ENCODE measurements at regions not wholly inside any gene's neighbourhood (a gene's known extent, or its start where the extent isn't known, plus 50 kb on each side); places are given as distances from the start of the nearest gene placed in this dataset.

DNA sequence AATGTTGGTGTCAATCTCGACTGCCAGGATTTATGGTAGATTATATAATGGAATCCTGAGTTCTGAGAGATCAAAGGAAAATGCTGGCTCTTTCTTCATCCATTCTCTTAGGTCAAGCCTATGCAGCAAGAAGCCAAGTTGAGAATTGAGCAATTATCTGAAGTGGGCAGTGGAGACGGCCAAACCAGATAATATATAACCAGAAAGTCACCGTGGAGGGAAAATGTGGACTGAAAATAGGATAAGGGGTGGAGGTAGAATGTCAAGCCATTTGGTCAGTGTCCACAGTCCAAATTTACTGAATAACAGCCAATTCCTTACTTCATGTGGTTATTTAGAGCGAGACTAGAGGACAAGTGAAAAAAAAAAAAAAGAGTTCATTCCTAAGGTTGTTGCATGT is 107.8 kb upstream of the ESR1 start:
- no peak for DNase-seq (ENCODE audit: extremely low read depth in 1 of 2, low read depth in 1 of 2)

DNA sequence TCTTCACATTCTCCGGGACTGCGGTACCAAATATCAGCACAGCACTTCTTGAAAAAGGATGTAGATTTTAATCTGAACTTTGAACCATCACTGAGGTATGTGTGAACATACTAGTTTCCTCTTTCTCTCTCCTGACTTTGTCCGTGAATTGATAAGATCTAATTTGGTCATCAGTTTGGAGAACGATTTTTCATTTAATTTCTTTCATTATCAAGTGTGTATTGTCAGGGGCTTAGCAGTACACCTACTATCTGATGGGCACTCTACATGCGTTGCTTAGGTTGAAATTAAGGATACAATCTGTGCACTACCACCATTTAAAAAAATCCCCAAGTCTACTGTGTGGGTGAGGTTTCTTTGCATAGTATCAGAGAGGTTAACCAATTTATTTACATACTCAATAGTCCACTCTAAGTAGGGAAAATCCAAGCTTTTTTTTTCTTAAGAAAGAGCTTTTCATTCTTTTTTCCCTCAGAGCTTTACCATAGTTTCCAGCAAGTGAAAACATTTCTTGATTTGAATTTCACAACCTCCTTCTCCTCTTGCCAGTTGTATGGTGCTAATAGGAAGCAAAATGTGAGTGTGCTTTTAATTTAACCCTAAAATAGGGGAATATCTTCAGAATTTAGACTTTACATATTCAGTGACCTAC is 105.4 kb upstream of the ESR1 start:
- no peak for DNase-seq (ENCODE audit: extremely low read depth in 1 of 2, low read depth in 1 of 2)

DNA sequence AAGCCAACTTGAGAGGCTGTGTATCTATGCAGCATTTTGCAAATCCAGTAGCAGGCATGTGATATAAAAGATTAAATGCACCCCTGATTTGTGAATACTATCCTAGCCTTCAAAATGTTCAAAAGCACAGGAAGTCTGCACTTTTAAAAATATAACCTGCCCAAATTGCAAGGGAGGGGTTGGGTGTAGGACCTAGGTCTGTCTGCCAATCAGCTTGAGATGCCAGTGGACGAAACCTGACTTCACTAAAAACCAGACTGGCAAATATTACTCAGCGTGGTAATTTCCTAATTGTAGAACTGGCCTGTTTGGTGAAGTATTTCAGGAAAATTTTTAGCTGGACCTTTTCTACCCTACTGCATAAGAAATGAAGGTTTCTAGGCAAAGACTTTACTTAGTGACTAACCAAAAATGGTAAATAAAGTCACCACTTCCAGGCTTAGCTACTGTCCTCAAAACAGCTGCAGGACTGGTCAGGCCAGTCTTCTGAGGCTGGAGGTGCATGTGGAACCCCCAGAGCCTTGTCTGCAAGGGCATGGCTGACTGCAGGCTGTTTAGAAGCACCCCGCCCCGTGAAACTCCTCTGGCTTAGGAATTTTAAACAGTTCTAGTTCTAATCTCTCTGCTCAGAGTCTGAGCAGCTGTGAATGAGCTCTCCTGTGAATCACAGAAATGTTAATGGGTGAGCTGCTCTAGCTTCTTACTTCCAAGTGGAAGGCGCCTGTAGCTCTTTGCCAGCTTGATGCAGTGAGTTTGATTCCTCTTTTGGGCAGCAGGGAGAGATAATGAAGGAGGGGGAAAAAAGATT is 104.4 kb upstream of the ESR1 start:
- DNase-seq (ENCODE audit: extremely low read depth in 1 of 2, low read depth in 1 of 2): no peak

- no peak for DNase-seq (ENCODE audit: extremely low read depth in 1 of 2, low read depth in 1 of 2)
Measured at GRCh38 chr6:151704383-151704782, 103.1 kb upstream of the ESR1 start.

DNA sequence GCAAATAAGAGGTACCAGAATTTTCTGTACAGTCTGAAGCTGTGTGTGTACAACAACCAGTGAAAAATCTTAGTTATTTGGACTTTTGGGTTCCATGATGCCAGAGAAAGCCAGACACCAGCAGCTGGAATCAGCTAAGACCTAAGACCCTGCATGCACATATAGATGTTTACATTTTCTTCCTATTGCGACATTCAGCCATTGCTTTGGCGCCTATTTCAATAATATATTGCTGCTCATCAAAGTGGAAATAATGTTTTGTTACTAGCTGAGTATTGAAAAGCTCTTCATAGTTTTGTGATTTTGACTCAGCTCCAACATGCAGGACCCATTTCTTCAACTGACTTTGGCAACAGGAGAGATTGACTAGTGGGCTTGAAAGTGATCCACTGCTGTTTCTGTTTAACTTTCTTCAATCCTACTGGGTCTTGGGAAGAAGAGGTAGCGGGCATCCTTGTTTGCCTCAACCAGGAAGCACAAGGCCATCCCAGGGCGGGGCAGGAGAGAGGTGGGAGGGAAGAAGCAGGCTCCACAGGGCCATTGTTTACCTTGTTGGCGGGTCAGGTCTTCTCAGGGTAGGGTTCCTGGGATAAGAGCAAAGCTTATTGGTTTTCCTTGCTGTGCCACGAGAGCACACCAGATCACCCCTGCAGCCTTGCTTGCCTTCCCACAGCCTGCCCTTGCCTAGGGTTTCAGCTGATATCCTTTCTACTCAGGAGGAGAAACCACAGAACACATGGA is 101.3 kb upstream of the ESR1 start:
- no peak for DNase-seq (ENCODE audit: extremely low read depth in 1 of 2, low read depth in 1 of 2)

GRCh38 chr6:151709329-151709728 is 98.2 kb upstream of the ESR1 start:
- no peak for DNase-seq (ENCODE audit: extremely low read depth in 1 of 2, low read depth in 1 of 2)

- no peak for DNase-seq (ENCODE audit: extremely low read depth in 1 of 2, low read depth in 1 of 2)
Measured at GRCh38 chr6:151716526-151716932, 91.0 kb upstream of the ESR1 start.

DNA sequence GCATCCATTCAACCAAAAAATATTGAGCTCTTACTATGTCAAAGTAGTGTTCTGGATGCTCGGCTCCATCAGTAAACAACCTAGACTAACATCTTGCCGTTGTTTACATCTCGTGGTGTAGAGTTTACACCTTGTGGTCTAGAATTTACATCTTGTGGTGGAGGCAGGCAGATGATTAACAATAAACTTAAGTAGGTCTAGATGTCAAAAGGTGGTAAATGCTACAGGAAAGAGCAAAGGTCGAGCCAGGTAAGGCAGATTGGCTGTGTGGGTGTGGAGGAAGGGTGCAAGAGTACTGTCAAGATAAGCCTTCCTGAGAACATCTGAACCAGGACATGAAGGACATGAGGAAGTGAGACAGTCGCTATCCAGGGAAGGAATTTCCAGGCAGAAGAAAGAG is 88.4 kb upstream of the ESR1 start:
- no peak for DNase-seq (ENCODE audit: extremely low read depth in 1 of 2, low read depth in 1 of 2)

DNA sequence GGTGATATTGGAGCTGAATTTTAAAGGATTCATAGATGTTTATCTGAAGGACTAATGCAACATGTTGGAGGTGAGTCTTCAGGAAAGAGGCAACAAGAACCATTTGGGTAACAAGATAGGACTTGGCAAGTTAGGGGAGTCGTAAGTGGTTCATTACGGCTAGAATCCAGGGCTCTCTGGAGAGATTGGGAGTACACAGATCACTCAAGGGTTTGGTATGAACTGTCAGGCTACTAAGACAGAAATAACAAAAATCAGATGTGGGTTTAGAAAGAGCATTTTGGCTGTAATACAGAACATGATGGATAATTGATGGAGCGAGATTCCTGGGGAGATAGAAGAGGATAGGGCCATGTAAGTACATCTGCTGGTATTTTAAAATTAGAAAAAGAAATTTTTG is 86.3 kb upstream of the ESR1 start:
- DNase-seq (ENCODE audit: extremely low read depth in 1 of 2, low read depth in 1 of 2): no peak

DNA sequence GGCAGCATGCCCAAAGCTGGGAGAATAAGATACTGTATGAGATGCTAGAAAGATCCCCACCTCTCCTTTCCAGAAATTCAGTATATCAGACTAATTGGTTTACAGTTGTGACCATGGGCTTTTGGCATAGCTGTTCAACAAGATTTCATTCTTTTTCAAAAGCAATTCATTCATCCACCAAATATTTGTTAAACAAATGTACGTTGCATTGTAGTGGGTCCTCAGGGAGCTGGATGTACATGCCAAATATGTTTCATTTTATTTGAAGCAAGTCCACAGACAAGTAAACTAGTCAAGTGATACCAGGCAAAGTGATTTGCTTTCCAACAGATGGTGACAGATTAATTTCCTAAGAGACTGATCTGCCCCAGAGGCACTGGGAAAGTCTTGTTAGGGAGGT is 85.8 kb upstream of the ESR1 start:
- no peak for DNase-seq (ENCODE audit: extremely low read depth in 1 of 2, low read depth in 1 of 2)

DNA sequence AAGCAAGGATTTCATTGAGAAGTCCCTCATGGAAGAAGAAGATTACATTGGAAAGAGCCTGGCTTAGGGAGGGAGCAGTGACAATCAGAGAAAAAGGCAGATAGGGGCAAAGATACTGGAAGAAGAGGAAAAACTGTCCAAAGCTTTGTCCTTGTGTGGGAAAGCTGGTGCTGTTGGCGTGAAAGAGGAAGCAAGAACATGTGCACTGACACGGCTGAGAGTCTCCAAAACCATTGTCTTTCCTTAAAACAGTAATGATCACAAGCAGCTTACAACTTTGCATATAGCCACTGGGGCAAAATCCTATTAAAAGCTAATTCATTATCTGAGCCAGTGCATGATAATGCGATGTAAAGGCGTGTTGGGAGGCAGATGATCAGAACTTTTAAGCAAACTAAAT is 85.1 kb upstream of the ESR1 start:
- no peak for DNase-seq (ENCODE audit: extremely low read depth in 1 of 2, low read depth in 1 of 2)

DNA sequence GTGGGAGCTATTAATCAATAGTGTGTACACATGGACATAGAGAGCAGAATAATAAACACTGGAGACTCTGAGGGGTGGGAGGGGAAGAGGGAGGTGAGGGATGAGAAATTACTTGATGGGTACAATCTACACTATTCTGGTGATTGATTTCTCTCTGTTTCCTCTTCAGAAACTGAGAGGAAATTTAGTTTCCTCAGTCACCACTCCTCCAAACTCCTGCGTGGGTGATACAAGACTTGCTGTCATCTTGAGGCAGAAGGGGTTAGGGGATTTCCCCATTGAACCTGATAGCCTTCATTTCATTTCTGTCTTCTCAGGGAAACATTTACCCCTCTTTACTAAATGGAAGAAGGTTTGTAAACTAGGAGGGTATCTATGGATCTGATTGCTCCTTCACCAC is 84.3 kb upstream of the ESR1 start:
- DNase-seq (ENCODE audit: extremely low read depth in 1 of 2, low read depth in 1 of 2): no peak

DNA sequence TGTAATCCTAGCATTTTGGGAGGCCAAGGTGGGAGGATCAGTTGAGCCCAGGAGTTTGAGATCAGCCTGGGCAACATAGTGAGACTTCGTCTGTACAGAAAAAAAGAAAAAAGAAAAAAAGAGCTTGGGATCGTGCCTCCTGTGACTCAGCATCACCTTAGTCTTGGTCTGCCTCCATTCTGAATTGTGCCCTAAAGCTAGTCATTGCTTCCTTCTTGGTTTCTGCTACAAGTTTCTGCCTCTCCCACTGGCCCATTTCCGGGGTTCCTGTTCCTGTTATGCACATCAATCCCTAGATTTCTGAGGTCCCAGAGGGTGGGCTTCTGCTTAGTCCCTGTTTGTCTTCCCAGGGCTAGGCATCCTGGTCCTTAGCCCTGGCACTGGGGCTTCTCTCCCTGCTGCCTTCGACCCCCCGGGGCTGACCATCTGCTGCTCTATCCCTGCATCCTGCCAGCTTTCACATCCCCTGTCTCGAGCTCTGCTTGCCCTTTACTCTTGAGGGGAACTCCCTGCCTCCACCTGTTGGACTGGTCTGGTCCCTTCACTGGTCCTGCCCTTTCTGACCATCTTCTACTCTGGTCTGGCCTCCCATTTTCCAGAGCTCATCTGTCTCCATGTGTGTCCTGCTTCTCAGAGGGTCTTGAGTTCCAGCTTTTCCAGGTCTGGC is 77.5 kb upstream of the ESR1 start:
- no peak for DNase-seq (ENCODE audit: extremely low read depth in 1 of 2, low read depth in 1 of 2)

DNA sequence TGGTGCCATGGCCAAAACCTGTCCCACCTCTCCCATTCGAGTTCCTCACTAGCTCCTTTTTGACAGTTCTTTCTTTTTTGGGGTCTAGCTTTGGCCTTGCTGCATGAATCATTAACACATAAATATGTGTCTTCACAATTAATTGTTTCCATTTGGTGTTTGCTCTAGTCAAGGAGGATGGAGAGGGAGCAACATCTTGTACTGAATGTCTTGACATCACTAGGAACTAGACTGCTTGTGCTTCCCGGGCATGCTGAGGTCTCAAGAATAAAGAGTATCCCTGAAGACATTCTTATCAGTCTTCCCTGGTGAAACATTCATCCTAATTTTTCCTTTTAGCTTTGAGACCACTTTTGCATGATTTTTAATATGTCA is 77.0 kb upstream of the ESR1 start:
- no peak for DNase-seq (ENCODE audit: extremely low read depth in 1 of 2, low read depth in 1 of 2)

DNA sequence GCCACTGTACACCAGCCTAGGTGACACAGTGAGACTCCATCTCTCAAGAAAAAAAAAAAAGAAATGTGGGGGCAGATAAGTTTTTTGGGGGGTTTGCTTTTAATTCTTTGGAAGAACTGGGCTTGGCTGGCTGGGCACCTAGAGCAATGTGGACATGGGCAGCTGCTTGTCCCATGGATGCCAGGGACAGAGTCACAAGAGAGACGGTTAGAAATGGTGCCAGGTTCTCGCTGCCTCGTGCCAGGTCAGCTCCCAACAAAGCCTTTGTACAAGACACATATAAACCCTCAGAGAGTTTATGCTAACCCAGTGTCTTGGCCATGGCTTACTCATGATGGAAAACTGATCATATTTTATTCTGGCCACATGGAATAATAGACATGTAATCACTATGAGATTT is 76.2 kb upstream of the ESR1 start:
- no peak for DNase-seq (ENCODE audit: extremely low read depth in 1 of 2, low read depth in 1 of 2)

DNA sequence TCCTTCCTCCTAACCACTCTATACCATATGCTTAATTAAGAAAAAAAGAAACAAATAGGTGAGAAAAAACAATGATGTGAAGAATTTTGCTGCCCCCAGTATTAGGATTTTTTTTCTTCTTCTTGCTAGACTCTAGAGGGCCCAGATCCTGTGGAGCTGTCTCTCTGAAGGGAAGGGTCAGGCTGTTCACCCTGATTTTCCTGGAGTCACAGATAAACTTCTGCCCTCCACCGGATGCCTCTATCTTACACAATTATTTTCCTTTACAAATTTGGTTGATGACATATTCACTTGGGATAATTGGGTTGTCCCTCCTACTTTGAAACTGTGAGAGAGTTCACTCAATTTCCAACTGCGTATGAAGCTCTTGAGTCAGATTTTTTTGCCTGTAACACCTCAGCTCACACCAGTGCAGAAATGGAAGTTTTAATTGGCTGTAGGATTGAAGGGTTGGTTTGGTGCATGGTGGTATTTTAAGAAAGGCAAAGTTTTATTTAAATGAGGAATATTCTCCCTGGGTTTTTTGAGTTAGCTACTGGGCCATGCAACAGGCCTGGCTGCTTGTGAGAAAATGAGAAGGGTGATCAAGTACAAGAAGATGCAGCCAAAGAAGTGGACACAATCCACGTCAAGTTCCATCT is 73.7 kb upstream of the ESR1 start:
- no peak for DNase-seq (ENCODE audit: extremely low read depth in 1 of 2, low read depth in 1 of 2)

DNA sequence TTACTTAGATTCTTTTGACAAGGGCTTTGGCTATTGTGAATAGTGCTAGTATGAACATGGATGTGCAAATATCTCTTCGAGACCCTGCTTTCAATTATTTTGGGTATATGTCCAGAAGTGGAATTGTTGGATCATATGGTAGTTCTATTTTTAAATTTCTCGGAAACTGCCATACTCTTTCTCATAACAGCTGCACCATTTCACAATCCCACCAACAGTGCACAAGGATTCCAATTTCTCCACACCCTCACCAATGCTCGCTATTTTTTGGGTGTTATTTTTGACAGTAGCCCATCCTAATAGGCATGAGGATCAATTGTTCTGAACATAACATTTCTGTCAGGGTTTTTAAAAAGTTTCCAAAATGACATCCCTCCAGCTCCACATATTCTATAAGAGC is 69.2 kb upstream of the ESR1 start:
- no peak for DNase-seq (ENCODE audit: extremely low read depth in 1 of 2, low read depth in 1 of 2)

- DNase-seq (ENCODE audit: extremely low read depth in 1 of 2, low read depth in 1 of 2): no peak
Measured at GRCh38 chr6:151738960-151739359, 68.5 kb upstream of the ESR1 start.

- DNase-seq (ENCODE audit: extremely low read depth in 1 of 2, low read depth in 1 of 2): no peak
Measured at GRCh38 chr6:151740820-151741219, 66.7 kb upstream of the ESR1 start.

DNA sequence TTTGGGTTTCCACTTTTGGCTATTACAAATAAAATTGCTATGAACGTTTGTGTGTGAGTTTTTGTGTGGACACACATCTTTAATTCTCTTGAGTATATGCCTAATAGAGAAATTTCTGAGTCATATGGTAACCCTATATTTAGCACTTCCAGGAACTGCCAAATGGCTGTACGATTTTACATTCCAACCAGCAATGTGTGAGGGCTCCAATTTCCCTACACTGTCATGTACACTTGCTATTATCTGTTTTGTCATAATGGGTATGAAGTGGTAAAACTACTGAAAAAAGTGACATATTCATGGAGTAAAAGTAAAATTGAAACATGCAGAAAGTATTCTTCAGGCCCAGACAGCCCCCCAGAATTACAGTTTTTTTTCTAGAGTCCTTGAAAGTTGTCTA is 59.6 kb upstream of the ESR1 start:
- no peak for DNase-seq (ENCODE audit: extremely low read depth in 1 of 2, low read depth in 1 of 2)

DNA sequence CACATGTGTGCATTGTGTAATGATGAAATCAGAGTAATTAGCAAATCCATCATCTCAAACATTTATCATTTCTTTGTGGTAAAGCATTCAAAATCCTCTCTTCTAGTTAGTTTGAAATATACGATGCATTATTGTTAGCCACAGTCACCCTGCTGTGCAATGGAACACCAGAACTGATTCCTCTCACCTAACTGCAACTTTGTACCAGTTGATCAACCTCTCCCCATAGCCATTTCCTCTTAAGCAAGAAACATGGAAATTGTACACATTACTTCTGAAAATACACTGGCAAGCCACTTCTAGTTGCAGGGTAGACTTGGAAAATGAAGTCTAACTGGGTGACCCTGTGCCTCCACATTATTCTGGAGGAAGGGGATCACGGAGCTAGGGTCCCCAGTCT is 58.1 kb upstream of the ESR1 start:
- DNase-seq (ENCODE audit: extremely low read depth in 1 of 2, low read depth in 1 of 2): no peak

Measured in activated CD8-positive, alpha-beta memory T cell treated with anti-CD3 and anti-CD28 coated beads for 1 hour (primary cell).